Smooth muscle cell (in vitro differentiated cells): ENCODE measurements at regions not wholly inside any gene's neighbourhood (a gene's known extent, or its start where the extent isn't known, plus 50 kb on each side); places are given as distances from the start of the nearest gene placed in this dataset.

Source experiments
- DNase-seq: peaks from one replicate; lab custom pipeline; 2025; ENCODE audit not compliant: unreplicated experiment; lab: John Stamatoyannopoulos, UW
- H2AFZ ChIP-seq: fragments of 200-600 bp; sonication (generic); 2 replicates; pipeline ENCODE4 v1.6.0; 2016; ENCODE audit warnings: antibody characterized with exemption, low read depth, mild to moderate bottlenecking
- H3F3A ChIP-seq: fragments of 200-600 bp; sonication (generic); 2 replicates; pipeline ENCODE4 v1.6.0; 2017; ENCODE audit warnings: antibody characterized with exemption, low read depth
- H3K27ac ChIP-seq: fragments of 200-600 bp; sonication (generic); 2 replicates; pipeline ENCODE4 v1.5.1; 2016; ENCODE audit warnings: low read depth, mild to moderate bottlenecking
- H3K27me3 ChIP-seq: fragments of 200-600 bp; sonication (generic); 2 replicates; pipeline ENCODE4 v1.6.1; 2016; ENCODE audit warnings: low read depth, mild to moderate bottlenecking
- H3K36me3 ChIP-seq: fragments of 200-600 bp; sonication (generic); 2 replicates; pipeline ENCODE4 v1.5.1; 2016; ENCODE audit warnings: low read depth
- H3K4me1 ChIP-seq: fragments of 200-600 bp; sonication (generic); 2 replicates; pipeline ENCODE4 v1.5.1; 2016; ENCODE audit warnings: low read depth
- H3K4me2 ChIP-seq: fragments of 200-600 bp; sonication (generic); 2 replicates; pipeline ENCODE4 v1.6.0; 2016; ENCODE audit warnings: mild to moderate bottlenecking
- H3K4me3 ChIP-seq: fragments of 200-600 bp; sonication (generic); 2 replicates; pipeline ENCODE4 v1.5.1; 2016; ENCODE audit warnings: mild to moderate bottlenecking
- H3K79me2 ChIP-seq: fragments of 200-600 bp; sonication (generic); 2 replicates; pipeline ENCODE4 v1.6.0; 2016; ENCODE audit warnings: low read depth, mild to moderate bottlenecking
- H3K9ac ChIP-seq: fragments of 200-600 bp; sonication (generic); 2 replicates; pipeline ENCODE4 v1.6.0; 2016; ENCODE audit warnings: low read depth
- H3K9me3 ChIP-seq: fragments of 200-600 bp; sonication (generic); replicated peaks from 2 replicates; pipeline ENCODE4 v1.5.1; 2016; ENCODE audit warnings: low read depth
- H4K20me1 ChIP-seq: fragments of 200-600 bp; sonication (generic); 2 replicates; pipeline ENCODE4 v1.6.0; 2016; ENCODE audit warnings: low read depth
- CTCF ChIP-seq: fragments of 200-600 bp; sonication (generic); IDR thresholded peaks from 2 replicates; pipeline ENCODE4 v1.5.1; 2017; ENCODE audit warnings: borderline replicate concordance, mild to moderate bottlenecking, antibody characterized with exemption; ENCODE audit not compliant: insufficient read depth, poor library complexity, severe bottlenecking
- WGBS: methylation state at CpG from one replicate; pipeline ENCODE4 v1.1.7; 2016; ENCODE audit warnings: low lambda C conversion rate; 5-methylcytosine and 5-hydroxymethylcytosine counted together

GRCh38 chr7:34550996-34551395 is 107.0 kb upstream of the NPSR1 start:
- no peak overlapping the region for H3K4me2 ChIP-seq
- no peaks in the 10 kb centered on the region for H3K79me2 ChIP-seq
- no peak for DNase-seq
- no peaks in the 10 kb centered on the region for H3K9me3 ChIP-seq
- no peaks in the 10 kb centered on the region for H3K27me3 ChIP-seq
- H3F3A ChIP-seq, result no peaks in the 10 kb centered on the region
- H3K36me3 ChIP-seq, result no peaks in the 10 kb centered on the region
- no peaks in the 10 kb centered on the region for H4K20me1 ChIP-seq
- H3K4me1 ChIP-seq, result no peaks in the 10 kb centered on the region
- 84% methylated on average over 2 of the region's 2 CpGs for WGBS
- TF ChIP-seq CTCF, result no peak
- no peak overlapping the region for H2AFZ ChIP-seq
- no peak overlapping the region for H3K27ac ChIP-seq
- H3K4me3 ChIP-seq, result no peak overlapping the region
- no peak overlapping the region for H3K9ac ChIP-seq

GRCh38 chr7:34552502-34552901 is 105.5 kb upstream of the NPSR1 start:
- no peaks in the 10 kb centered on the region for H3F3A ChIP-seq
- WGBS, result 88% methylated on average over 5 of the region's 5 CpGs
- no peak for DNase-seq
- no peaks in the 10 kb centered on the region for H4K20me1 ChIP-seq
- H3K79me2 ChIP-seq, result no peaks in the 10 kb centered on the region
- H3K9ac ChIP-seq, result no peak overlapping the region
- no peaks in the 10 kb centered on the region for H3K4me1 ChIP-seq
- no peak for TF ChIP-seq CTCF
- H3K4me3 ChIP-seq, result no peak overlapping the region
- H3K4me2 ChIP-seq, result no peak overlapping the region
- no peaks in the 10 kb centered on the region for H3K36me3 ChIP-seq
- H3K27me3 ChIP-seq, result no peaks in the 10 kb centered on the region
- no peak overlapping the region for H2AFZ ChIP-seq
- no peak overlapping the region for H3K27ac ChIP-seq
- no peaks in the 10 kb centered on the region for H3K9me3 ChIP-seq

GRCh38 chr7:34558022-34558421 is 100.0 kb upstream of the NPSR1 start:
- Histone ChIP-seq H3K9ac (no peak overlapping the region), H3K36me3 (no peaks in the 10 kb centered on the region), H3K79me2 (no peaks in the 10 kb centered on the region), H3K9me3 (no peaks in the 10 kb centered on the region), H3K4me1 (no peaks in the 10 kb centered on the region), H3K4me3 (no peak overlapping the region), H3K27me3 (no peaks in the 10 kb centered on the region), H3K27ac (no peak overlapping the region), H3F3A (no peaks in the 10 kb centered on the region), H4K20me1 (no peaks in the 10 kb centered on the region), H2AFZ (no peak overlapping the region), H3K4me2 (no peak overlapping the region)
- WGBS, result 92% methylated on average over 4 of the region's 4 CpGs
- TF ChIP-seq CTCF, result no peak
- DNase-seq, result no peak

GRCh38 chr7:34564091-34564490 is 93.9 kb upstream of the NPSR1 start:
- H3K4me1 ChIP-seq, result no peaks in the 10 kb centered on the region
- no peak for TF ChIP-seq CTCF
- H3K27me3 ChIP-seq, result no peaks in the 10 kb centered on the region
- no peak overlapping the region for H3K9ac ChIP-seq
- H4K20me1 ChIP-seq, result no peaks in the 10 kb centered on the region
- no peaks in the 10 kb centered on the region for H3K79me2 ChIP-seq
- H3F3A ChIP-seq, result no peaks in the 10 kb centered on the region
- DNase-seq, result no peak
- WGBS, result 91% methylated on average over 7 of the region's 7 CpGs
- H3K9me3 ChIP-seq, result no peaks in the 10 kb centered on the region
- H3K4me3 ChIP-seq, result no peak overlapping the region
- no peak overlapping the region for H3K4me2 ChIP-seq
- H2AFZ ChIP-seq, result no peak overlapping the region
- H3K36me3 ChIP-seq, result no peaks in the 10 kb centered on the region
- no peak overlapping the region for H3K27ac ChIP-seq
